ENCODE measurements at regions not wholly inside any gene's neighbourhood (a gene's known extent, or its start where the extent isn't known, plus 50 kb on each side); places are given as distances from the start of the nearest gene placed in this dataset.

- TF ChIP-seq NKRF (conservative IDR thresholded peaks at IDR 0.05) (no peak), ASH2L (IDR thresholded peaks at IDR 0.05; ENCODE audit: borderline replicate concordance, low read depth) (no peak)
These were observed 279.1 kb downstream of the PCDH20 start (continued) for GRCh38 chr13:61136515-61136914.

GRCh38 chr13:61136093-61136492 lies 279.6 kb downstream of the PCDH20 start:
- ATAC-seq (no peak), DNase-seq (ENCODE audit: low read depth, low spot score) (no peak), FAIRE-seq (no peak)
- ChIA-PET CTCF (interaction anchor here (0.6 kb wide), 1 partner anchor 124 kb away, joined by 3 read pairs; no protein-coding TSS in a partner anchor), POLR2A (no interaction called here), SMC1A (ENCODE audit: uncharacterized antibody, unreplicated experiment) (interaction anchor here (1.1 kb wide), 1 partner anchor 12 kb away, joined by 3 read pairs; no protein-coding TSS in a partner anchor), RAD21 (ENCODE audit: unreplicated experiment) (no interaction called here)
- Histone ChIP-seq H2AFZ (ENCODE audit: control insufficient read depth, low read depth, low read length) (no peak overlapping the region), H3K9me3 (replicated peaks; ENCODE audit: control insufficient read depth, insufficient read depth, low read length) (no peaks in the 10 kb centered on the region), H3K27ac (ENCODE audit: control insufficient read depth, insufficient read depth) (no peak overlapping the region), H3K4me2 (ENCODE audit: control insufficient read depth, insufficient read depth) (no peak overlapping the region), H3K4me1 (ENCODE audit: control insufficient read depth, insufficient read depth, low read length) (no peaks in the 10 kb centered on the region), H3K27me3 (replicated peaks in 1 of 2; ENCODE audit: control insufficient read depth in 2 of 2, insufficient read depth in 2 of 2, low read length in 1 of 2) (no peaks in the 10 kb centered on the region), H3K4me3 (no peak overlapping the region), H3K79me2 (ENCODE audit: control insufficient read depth, insufficient read depth, low read length) (no peaks in the 10 kb centered on the region), H3K9ac (ENCODE audit: control insufficient read depth, insufficient read depth, low read length) (no peak overlapping the region), H3K36me3 (ENCODE audit: control insufficient read depth in 2 of 2, insufficient read depth in 2 of 2, low read length in 1 of 2) (no peaks in the 10 kb centered on the region), H4K20me1 (ENCODE audit: control insufficient read depth, insufficient read depth) (no peaks in the 10 kb centered on the region)
- TF ChIP-seq NR2C2 (IDR thresholded peaks at IDR 0.05; ENCODE audit: borderline replicate concordance, control insufficient read depth, insufficient read length, low read depth): no peak
- TF ChIP-seq FOXK2 (IDR thresholded peaks at IDR 0.05): no peak
- TF ChIP-seq HSF1 (IDR thresholded peaks at IDR 0.05; ENCODE audit: low read depth, low read length): no peak
- no TSS peak for BruUV-seq (replicated peaks)
- intact Hi-C loops (cut with micrococcal nuclease; ENCODE audit: unreplicated experiment): loop anchor here (10.0 kb wide), 1 partner anchor 269 kb away; no protein-coding TSS in a partner anchor
- in situ Hi-C loops (cut with MboI): no loop called here
- WGBS (ENCODE audit: insufficient coverage, insufficient replicate concordance, low lambda C conversion rate, missing lambda C conversion rate): 34% methylated on average over 4 of the region's 4 CpGs

Measured in GM12878 (cell line).